Trophoblast cell (in vitro differentiated cells and primary cell): ENCODE measurements at regions not wholly inside any gene's neighbourhood (a gene's known extent, or its start where the extent isn't known, plus 50 kb on each side); places are given as distances from the start of the nearest gene placed in this dataset.

Source experiments
- DNase-seq, 2 donors: peaks; one replicate each; pipeline ENCODE4 v3.0.0-alpha.2; 2016
- H2AFZ ChIP-seq: 2 replicates; pipeline ENCODE4 v1.6.1; 2013; ENCODE audit warnings: low read length, moderate library complexity, mild to moderate bottlenecking; ENCODE audit not compliant: insufficient read depth, poor library complexity
- H2AK5ac ChIP-seq: 2 replicates; pipeline ENCODE4 v1.6.1; 2013; ENCODE audit warnings: mild to moderate bottlenecking, low read length
- H2BK120ac ChIP-seq: 2 replicates; pipeline ENCODE4 v1.6.1; 2013; ENCODE audit warnings: low read length, mild to moderate bottlenecking, moderate library complexity; ENCODE audit not compliant: insufficient read depth, poor library complexity
- H2BK12ac ChIP-seq: 2 replicates; pipeline ENCODE4 v1.6.1; 2013; ENCODE audit warnings: mild to moderate bottlenecking, low read length, moderate library complexity
- H2BK5ac ChIP-seq: 2 replicates; pipeline ENCODE4 v1.6.1; 2013; ENCODE audit warnings: low read length, low read depth, moderate library complexity, mild to moderate bottlenecking; ENCODE audit not compliant: poor library complexity
- H3K14ac ChIP-seq: 2 replicates; pipeline ENCODE4 v1.6.1; 2013; ENCODE audit warnings: mild to moderate bottlenecking, low read length
- H3K18ac ChIP-seq: 2 replicates; pipeline ENCODE4 v1.6.1; 2013; ENCODE audit warnings: mild to moderate bottlenecking, low read length
- H3K23ac ChIP-seq: 2 replicates; pipeline ENCODE4 v1.6.1; 2013; ENCODE audit warnings: low read length
- H3K27ac ChIP-seq: 2 replicates; pipeline ENCODE4 v1.5.1; 2013; ENCODE audit warnings: low read depth, mild to moderate bottlenecking, inconsistent platforms, low read length, moderate library complexity
- H3K27me3 ChIP-seq: 2 replicates; pipeline ENCODE4 v1.6.1; 2013; ENCODE audit warnings: inconsistent platforms, mild to moderate bottlenecking, low read length, moderate library complexity; ENCODE audit not compliant: insufficient read depth
- H3K36me3 ChIP-seq, 2 experiments: 1 replicate in 1 of 2; 2 replicates in 1 of 2; pipeline ENCODE4 v1.6.1; 2013; ENCODE audit warnings: low read length in 2 of 2, mild to moderate bottlenecking in 2 of 2, moderate library complexity in 1 of 2; ENCODE audit not compliant: insufficient read depth in 2 of 2, control insufficient read depth in 1 of 2
- H3K4ac ChIP-seq: 2 replicates; pipeline ENCODE4 v1.6.1; 2013; ENCODE audit warnings: low read depth, mild to moderate bottlenecking, low read length, moderate library complexity
- H3K4me1 ChIP-seq, 2 experiments: 1 replicate in 1 of 2; 2 replicates in 1 of 2; pipeline ENCODE4 v1.6.1; 2013; ENCODE audit warnings: low read length in 2 of 2, mild to moderate bottlenecking in 2 of 2, moderate library complexity in 1 of 2; ENCODE audit not compliant: insufficient read depth in 2 of 2, control insufficient read depth in 1 of 2
- H3K4me2 ChIP-seq: 2 replicates; pipeline ENCODE4 v1.6.1; 2013; ENCODE audit warnings: inconsistent platforms, mild to moderate bottlenecking, low read length, moderate library complexity
- H3K4me3 ChIP-seq: 2 replicates; pipeline ENCODE4 v1.5.1; 2013; ENCODE audit warnings: mild to moderate bottlenecking, low read depth, low read length, inconsistent platforms
- H3K79me1 ChIP-seq: one replicate; pipeline ENCODE4 v1.6.1; 2013; ENCODE audit warnings: low read length
- H3K79me2 ChIP-seq: 2 replicates; pipeline ENCODE4 v1.6.1; 2013; ENCODE audit warnings: low read length, mild to moderate bottlenecking; ENCODE audit not compliant: control insufficient read depth, insufficient read depth, poor library complexity
- H3K9ac ChIP-seq: 2 replicates; pipeline ENCODE4 v1.6.1; 2013; ENCODE audit warnings: mild to moderate bottlenecking, low read length
- H3K9me3 ChIP-seq: 2 replicates; pipeline ENCODE4 v1.6.1; 2013; ENCODE audit warnings: low read depth, mild to moderate bottlenecking, control low read depth, inconsistent platforms, low read length; ENCODE audit not compliant: insufficient read depth
- H4K12ac ChIP-seq: 2 replicates; pipeline ENCODE4 v1.6.1; 2013; ENCODE audit warnings: low read depth, mild to moderate bottlenecking, low read length, moderate library complexity
- H4K8ac ChIP-seq: 2 replicates; pipeline ENCODE4 v1.6.1; 2013; ENCODE audit warnings: low read depth, mild to moderate bottlenecking, low read length, moderate library complexity
- H4K91ac ChIP-seq: one replicate; pipeline ENCODE4 v1.6.1; 2013; ENCODE audit warnings: low read depth, mild to moderate bottlenecking, low read length, moderate library complexity
- WGBS: extraction: QIAGEN DNeasy Blood & Tissue Kit; methylation state at CpG from one replicate; pipeline ENCODE4 v1.1.7; 2013; ENCODE audit warnings: missing lambda C conversion rate; ENCODE audit not compliant: insufficient read length, insufficient coverage; ENCODE audit errors: extremely low coverage; 5-methylcytosine and 5-hydroxymethylcytosine counted together

GRCh38 chr10:130464426-130464825 lies 328.2 kb downstream of the GLRX3 start:
- H3K4ac ChIP-seq: no peak overlapping the region
- no peak overlapping the region for H3K4me2 ChIP-seq
- H2BK120ac ChIP-seq: no peak overlapping the region
- H3K18ac ChIP-seq: no peak overlapping the region
- H3K27ac ChIP-seq: no peak overlapping the region
- H3K4me1 ChIP-seq: no peaks in the 10 kb centered on the region
- no peaks in the 10 kb centered on the region for H3K36me3 ChIP-seq
- H2AFZ ChIP-seq: no peak overlapping the region
- H4K8ac ChIP-seq: no peak overlapping the region
- H2BK12ac ChIP-seq: no peak overlapping the region
- no peak overlapping the region for H2AK5ac ChIP-seq
- peaks cover 6% of the 10 kb centered on the region for H3K9me3 ChIP-seq
- H3K23ac ChIP-seq: no peak overlapping the region
- no peak overlapping the region for H3K4me3 ChIP-seq
- no peak overlapping the region for H4K12ac ChIP-seq
- H2BK5ac ChIP-seq: no peak overlapping the region
- H4K91ac ChIP-seq: no peak overlapping the region
- H3K79me2 ChIP-seq: no peaks in the 10 kb centered on the region
- H3K9ac ChIP-seq: no peak overlapping the region
- WGBS: no CpG with 5 or more reads among the region's 7 CpGs
- H3K14ac ChIP-seq: no peak overlapping the region
- DNase-seq: no peak
- H3K27me3 ChIP-seq: no peaks in the 10 kb centered on the region
- no peaks in the 10 kb centered on the region for H3K79me1 ChIP-seq

DNA sequence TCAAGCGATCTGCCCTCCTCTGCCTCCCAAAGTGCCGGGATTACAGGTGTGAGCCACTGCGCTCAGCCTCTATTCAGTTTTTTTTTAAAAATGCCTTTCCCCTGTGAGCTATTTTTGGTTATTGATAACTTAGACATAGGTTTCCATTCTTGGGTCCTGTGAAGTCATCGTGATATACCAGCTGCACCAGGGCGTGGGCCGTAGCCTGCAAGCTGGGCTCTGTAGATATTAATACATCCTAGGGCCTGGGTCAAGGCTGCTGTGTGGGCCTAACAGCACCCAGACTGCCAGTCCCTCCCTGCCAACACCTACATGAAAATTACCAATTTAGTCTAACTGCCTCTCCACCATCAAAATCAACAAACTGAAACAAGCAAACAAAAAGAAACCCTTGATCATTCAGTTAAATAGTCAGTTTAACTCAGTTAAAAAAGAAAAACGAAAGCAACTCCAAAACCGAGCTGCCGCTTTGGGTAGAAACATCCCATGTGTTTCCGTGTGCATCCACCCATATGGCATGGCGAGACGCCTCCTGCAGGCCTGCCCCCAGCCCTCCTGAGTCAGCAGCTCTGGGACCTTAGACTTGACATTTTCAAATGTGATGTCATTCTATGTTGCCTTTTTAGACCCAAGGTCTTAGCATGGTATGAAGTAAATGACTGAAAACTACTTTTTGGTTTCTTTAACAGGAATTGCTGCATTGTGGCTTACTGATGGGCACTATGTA lies 330.2 kb downstream of the GLRX3 start:
- no peak overlapping the region for H4K91ac ChIP-seq
- H3K14ac ChIP-seq: no peak overlapping the region
- no peak for DNase-seq
- no peak overlapping the region for H2BK5ac ChIP-seq
- H2AK5ac ChIP-seq: no peak overlapping the region
- H3K9me3 ChIP-seq: peaks cover 1% of the 10 kb centered on the region
- H3K4ac ChIP-seq: no peak overlapping the region
- H4K12ac ChIP-seq: no peak overlapping the region
- no peaks in the 10 kb centered on the region for H3K27me3 ChIP-seq
- H2BK12ac ChIP-seq: no peak overlapping the region
- H3K23ac ChIP-seq: no peak overlapping the region
- no peak overlapping the region for H3K4me3 ChIP-seq
- no peak overlapping the region for H3K27ac ChIP-seq
- H2AFZ ChIP-seq: no peak overlapping the region
- no peak overlapping the region for H3K18ac ChIP-seq
- H3K79me2 ChIP-seq: no peaks in the 10 kb centered on the region
- no peaks in the 10 kb centered on the region for H3K4me1 ChIP-seq
- no peaks in the 10 kb centered on the region for H3K79me1 ChIP-seq
- no peaks in the 10 kb centered on the region for H3K36me3 ChIP-seq
- no peak overlapping the region for H3K4me2 ChIP-seq
- H4K8ac ChIP-seq: no peak overlapping the region
- H3K9ac ChIP-seq: no peak overlapping the region
- WGBS: no CpG with 5 or more reads among the region's 12 CpGs
- no peak overlapping the region for H2BK120ac ChIP-seq

DNA sequence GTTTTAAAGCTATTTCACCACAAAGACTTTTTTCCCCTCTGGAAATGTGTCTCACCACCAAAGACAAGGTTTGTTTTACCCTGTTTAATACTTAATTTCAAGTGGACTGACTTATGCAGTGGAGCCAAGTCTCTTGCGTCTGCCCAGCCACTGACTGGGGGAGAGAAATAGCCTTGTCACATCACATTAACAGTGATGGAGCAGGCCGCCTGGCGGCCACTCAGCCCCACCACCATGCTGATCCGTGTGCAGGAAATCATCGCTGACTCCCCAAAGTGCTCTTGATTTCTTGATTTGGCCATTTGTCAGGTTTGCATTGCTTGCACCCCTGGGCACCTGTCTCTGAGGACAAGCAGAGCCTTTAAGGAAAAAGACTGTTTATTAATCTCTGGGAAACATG lies 334.1 kb downstream of the GLRX3 start:
- Histone ChIP-seq H2AK5ac (no peak overlapping the region), H3K79me1 (no peaks in the 10 kb centered on the region), H3K9me3 (peaks cover 1% of the 10 kb centered on the region), H2BK12ac (no peak overlapping the region), H3K9ac (no peak overlapping the region), H3K4ac (no peak overlapping the region), H4K91ac (no peak overlapping the region), H3K18ac (no peak overlapping the region), H2BK5ac (no peak overlapping the region), H3K23ac (no peak overlapping the region), H2BK120ac (no peak overlapping the region), H3K27ac (no peak overlapping the region), H3K4me1 (no peaks in the 10 kb centered on the region), H4K8ac (no peak overlapping the region), H3K27me3 (no peaks in the 10 kb centered on the region), H3K14ac (no peak overlapping the region), H2AFZ (no peak overlapping the region), H3K4me2 (no peak overlapping the region), H4K12ac (no peak overlapping the region), H3K4me3 (no peak overlapping the region), H3K79me2 (no peaks in the 10 kb centered on the region), H3K36me3 (no peaks in the 10 kb centered on the region)
- no CpG with 5 or more reads among the region's 5 CpGs for WGBS
- no peak for DNase-seq

- Histone ChIP-seq H3K9me3 (peaks cover 1% of the 10 kb centered on the region), H2BK5ac (no peak overlapping the region), H3K4me2 (no peak overlapping the region), H3K9ac (no peak overlapping the region), H4K8ac (no peak overlapping the region), H3K4me3 (no peak overlapping the region), H3K79me2 (no peaks in the 10 kb centered on the region), H4K12ac (no peak overlapping the region), H3K4ac (no peak overlapping the region), H3K36me3 (no peaks in the 10 kb centered on the region), H3K79me1 (no peaks in the 10 kb centered on the region), H2BK120ac (no peak overlapping the region), H3K18ac (no peak overlapping the region), H2AFZ (no peak overlapping the region), H3K14ac (no peak overlapping the region), H4K91ac (no peak overlapping the region), H3K27ac (no peak overlapping the region), H3K4me1 (no peaks in the 10 kb centered on the region), H3K23ac (peak overlapping the region; percentile 56), H2BK12ac (no peak overlapping the region), H3K27me3 (no peaks in the 10 kb centered on the region), H2AK5ac (no peak overlapping the region)
- no CpG with 5 or more reads among the region's 6 CpGs for WGBS
- DNase-seq: no peak
Observed at GRCh38 chr10:130470973-130471372, 334.8 kb downstream of the GLRX3 start.
